ENCODE measurements at regions not wholly inside any gene's neighbourhood (a gene's known extent, or its start where the extent isn't known, plus 50 kb on each side); places are given as distances from the start of the nearest gene placed in this dataset.
"Not testable (repeated sequence)": the region's sequence is repeated elsewhere in the genome, so short reads cannot be mapped to it uniquely, and the experiment has no call there.

DNA sequence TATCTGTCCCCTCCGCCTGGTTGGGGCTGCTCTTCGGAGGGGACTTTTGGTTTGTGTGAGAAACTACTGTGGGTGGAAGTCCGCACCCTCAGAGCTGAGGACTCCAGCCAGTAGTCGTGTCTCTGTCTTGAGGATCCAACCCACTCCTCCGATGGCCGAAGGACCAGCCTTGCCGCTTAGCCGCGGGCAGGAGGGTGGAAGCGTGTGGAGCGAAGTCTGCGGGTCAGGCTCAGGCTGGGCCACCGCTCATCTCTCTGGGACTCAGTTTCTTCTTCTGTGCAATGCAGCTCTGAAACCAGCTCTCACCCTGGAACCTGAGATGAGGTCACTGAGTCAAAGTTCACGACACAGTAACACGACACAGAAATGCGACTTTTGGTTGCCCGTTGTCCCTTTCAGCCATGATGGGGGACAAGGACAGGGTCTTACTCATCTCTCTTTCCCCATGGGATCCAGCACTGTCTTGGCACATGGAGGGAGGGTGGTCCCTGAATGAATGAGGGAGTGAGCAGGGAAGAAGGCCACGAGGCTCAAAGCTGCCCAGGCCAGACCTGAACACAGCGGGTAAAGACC lies 133.3 kb upstream of the PODXL start:
- DNase-seq (ENCODE audit: low read depth) = no peak
- in situ Hi-C loops (cut with HindIII; ENCODE audit: low pct_unique_long_range_greater_than_20kb, low sequenced_read_pairs) = no loop called here

DNA sequence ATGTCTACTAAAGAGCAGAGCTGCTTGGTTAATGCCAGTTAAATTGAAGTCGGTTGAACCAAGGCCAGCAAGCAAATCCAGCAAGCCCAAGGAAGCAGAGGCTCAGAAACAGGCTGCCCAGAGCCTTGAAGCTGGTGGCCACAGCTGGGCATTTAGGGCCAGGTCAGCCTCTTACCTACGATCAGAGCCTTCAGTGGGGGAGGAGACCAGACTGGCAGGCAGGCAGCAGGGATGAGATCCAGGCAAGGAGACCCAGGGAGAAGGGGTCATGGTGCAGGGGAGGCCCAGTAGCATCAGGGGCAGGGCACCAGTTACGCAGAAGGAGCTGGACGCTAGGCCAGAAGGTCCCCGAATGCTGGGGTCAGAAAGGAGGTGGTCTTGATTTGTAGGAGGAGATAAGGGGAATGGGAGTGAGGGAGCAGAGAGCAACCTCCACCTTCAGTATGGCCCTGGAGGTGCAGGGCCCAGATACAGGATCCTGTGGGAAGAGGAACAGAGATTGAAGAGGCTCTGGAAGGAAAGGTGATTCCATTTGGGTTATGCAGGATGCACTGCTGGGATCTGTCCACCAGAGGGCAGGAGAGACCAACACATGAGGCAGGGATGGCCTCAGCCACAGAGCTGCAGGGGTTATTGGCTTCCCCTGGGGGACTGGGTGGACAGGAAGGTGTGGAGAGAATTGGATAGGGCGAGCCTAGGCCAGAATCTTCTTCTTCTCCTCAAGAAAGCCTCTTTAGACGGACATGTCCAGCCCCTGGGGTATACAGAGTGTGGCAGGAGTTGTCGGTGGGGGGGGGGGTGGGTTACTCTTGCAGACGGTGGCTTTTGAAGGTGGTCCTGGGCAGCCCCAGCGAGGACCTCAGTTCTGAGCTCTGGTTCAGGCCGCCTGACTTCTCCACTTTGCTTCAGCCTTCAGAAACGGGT lies 132.6 kb upstream of the PODXL start:
- peak; percentile 21 for DNase-seq (ENCODE audit: low read depth)
- in situ Hi-C loops (cut with HindIII; ENCODE audit: low pct_unique_long_range_greater_than_20kb, low sequenced_read_pairs) = no loop called here

GRCh38 chr7:131687296-131687695 lies 130.9 kb upstream of the PODXL start:
- no peak for DNase-seq (ENCODE audit: low read depth)
- in situ Hi-C loops (cut with HindIII; ENCODE audit: low pct_unique_long_range_greater_than_20kb, low sequenced_read_pairs) = no loop called here

DNA sequence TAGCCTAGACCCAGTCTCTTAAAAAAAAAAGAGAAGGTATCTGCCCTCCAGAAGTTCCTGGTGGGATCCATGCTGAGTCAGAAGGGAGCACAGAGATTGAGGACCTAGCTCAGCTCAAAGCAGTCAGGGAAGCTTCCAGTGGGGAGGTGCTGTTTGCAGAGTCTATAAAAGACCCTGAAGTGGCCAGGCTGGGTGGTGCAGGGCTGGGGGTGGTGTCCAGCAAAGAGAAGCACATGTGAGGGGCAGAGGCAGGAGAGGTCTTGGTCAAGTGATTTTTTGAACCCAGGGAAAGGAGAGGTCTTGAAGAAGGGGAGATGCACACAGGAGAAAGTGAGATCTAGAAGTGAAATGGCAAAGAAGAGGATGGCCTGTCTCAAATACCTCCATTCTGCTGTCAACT lies 130.4 kb upstream of the PODXL start:
- in situ Hi-C loops (cut with HindIII; ENCODE audit: low pct_unique_long_range_greater_than_20kb, low sequenced_read_pairs) = no loop called here
- no peak for DNase-seq (ENCODE audit: low read depth)

DNA sequence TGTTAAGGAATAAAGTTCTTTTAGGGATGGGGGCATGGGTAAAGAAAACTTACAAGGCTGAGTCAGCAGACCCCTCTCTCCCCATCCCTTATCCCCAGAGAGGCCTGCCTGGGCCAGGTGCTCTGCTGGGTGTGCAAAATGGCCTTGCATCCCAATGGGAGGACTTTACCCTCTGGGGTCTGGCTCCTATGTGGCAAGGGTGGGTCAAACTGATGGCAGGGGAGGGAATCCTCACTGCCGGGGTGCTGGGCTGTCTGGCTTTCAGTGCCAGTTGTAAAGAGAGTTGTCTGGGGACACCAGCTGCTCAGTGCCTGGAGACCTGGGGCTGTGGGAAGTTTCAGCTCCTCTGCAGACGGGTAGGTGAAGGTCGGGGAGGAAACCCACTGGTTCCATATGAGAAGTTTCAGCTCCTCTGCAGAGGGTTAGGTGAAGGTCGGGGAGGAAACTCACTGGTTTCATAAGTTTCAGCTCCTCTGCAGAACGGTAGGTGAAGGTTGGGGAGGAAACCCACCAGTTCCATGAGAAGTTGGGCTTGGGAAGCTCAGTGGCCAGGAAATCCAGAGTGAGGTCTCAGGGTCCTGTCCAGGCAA lies 127.2 kb upstream of the PODXL start:
- no peak for DNase-seq (ENCODE audit: low read depth)
- in situ Hi-C loops (cut with HindIII; ENCODE audit: low pct_unique_long_range_greater_than_20kb, low sequenced_read_pairs) = no loop called here

- in situ Hi-C loops (cut with HindIII; ENCODE audit: low pct_unique_long_range_greater_than_20kb, low sequenced_read_pairs) = no loop called here
- DNase-seq (ENCODE audit: low read depth) = no peak
Measured at GRCh38 chr7:131681961-131682360, 125.5 kb upstream of the PODXL start.

GRCh38 chr7:131679071-131679470 lies 122.6 kb upstream of the PODXL start:
- in situ Hi-C loops (cut with HindIII; ENCODE audit: low pct_unique_long_range_greater_than_20kb, low sequenced_read_pairs); DNase-seq (ENCODE audit: low read depth): not testable (repeated sequence)

GRCh38 chr7:131676850-131677249 lies 120.4 kb upstream of the PODXL start:
- DNase-seq (ENCODE audit: low read depth); in situ Hi-C loops (cut with HindIII; ENCODE audit: low pct_unique_long_range_greater_than_20kb, low sequenced_read_pairs): not testable (repeated sequence)

- in situ Hi-C loops (cut with HindIII; ENCODE audit: low pct_unique_long_range_greater_than_20kb, low sequenced_read_pairs) = no loop called here
Measured at GRCh38 chr7:131674131-131674530, 117.7 kb upstream of the PODXL start.

GRCh38 chr7:131673576-131673975 lies 117.1 kb upstream of the PODXL start:
- no peak for DNase-seq (ENCODE audit: low read depth)
- in situ Hi-C loops (cut with HindIII; ENCODE audit: low pct_unique_long_range_greater_than_20kb, low sequenced_read_pairs) = no loop called here

More at GRCh38 chr7:131674131-131674530, 117.7 kb upstream of the PODXL start:
- no peak for DNase-seq (ENCODE audit: low read depth)

DNA sequence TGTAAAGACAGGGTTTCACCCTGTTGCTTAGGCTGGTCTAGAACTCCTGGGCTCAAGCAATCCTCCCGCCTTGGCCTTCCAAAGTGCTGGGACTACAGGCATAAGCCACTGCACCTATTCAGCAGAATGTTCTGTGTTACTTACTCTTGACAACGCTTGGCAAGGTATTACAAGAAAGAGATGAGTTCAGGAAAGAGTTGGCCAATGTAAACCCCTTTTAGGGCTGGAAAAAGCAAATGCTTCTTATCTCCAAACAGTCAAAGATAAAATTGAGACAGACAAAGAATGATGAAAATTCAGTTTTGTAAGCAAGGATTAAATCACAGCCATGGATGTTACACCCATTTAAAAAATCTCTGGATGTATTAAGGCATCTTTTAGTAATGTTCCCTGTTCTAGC lies 114.0 kb upstream of the PODXL start:
- in situ Hi-C loops (cut with HindIII; ENCODE audit: low pct_unique_long_range_greater_than_20kb, low sequenced_read_pairs) = no loop called here
- no peak for DNase-seq (ENCODE audit: low read depth)

- in situ Hi-C loops (cut with HindIII; ENCODE audit: low pct_unique_long_range_greater_than_20kb, low sequenced_read_pairs) = no loop called here
Measured at GRCh38 chr7:131667699-131668098, 111.3 kb upstream of the PODXL start.

DNA sequence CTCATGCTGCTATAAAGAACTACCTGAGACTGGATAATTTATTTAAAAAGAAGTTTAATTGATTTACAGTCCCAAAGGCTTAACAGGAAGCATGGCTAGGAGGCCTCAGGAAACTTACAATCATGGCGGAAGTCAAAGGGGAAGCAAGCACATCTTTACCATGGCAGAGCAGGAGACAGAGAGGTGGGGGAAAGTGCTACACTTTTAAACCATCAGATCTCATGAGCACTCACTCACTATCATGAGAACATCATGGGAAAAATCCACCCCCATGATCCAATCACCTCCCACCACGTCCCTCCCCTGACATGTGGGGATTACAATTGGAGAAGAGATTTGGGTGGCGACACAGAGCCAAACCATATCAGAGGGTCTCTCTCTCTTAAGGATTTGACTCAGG lies 108.6 kb upstream of the PODXL start:
- in situ Hi-C loops (cut with HindIII; ENCODE audit: low pct_unique_long_range_greater_than_20kb, low sequenced_read_pairs) = no loop called here
- no peak for DNase-seq (ENCODE audit: low read depth)

More at GRCh38 chr7:131667699-131668098, 111.3 kb upstream of the PODXL start:
- DNase-seq (ENCODE audit: low read depth) = no peak

- no peak for DNase-seq (ENCODE audit: low read depth)
- in situ Hi-C loops (cut with HindIII; ENCODE audit: low pct_unique_long_range_greater_than_20kb, low sequenced_read_pairs) = no loop called here
Measured at GRCh38 chr7:131664570-131664969, 108.1 kb upstream of the PODXL start.

DNA sequence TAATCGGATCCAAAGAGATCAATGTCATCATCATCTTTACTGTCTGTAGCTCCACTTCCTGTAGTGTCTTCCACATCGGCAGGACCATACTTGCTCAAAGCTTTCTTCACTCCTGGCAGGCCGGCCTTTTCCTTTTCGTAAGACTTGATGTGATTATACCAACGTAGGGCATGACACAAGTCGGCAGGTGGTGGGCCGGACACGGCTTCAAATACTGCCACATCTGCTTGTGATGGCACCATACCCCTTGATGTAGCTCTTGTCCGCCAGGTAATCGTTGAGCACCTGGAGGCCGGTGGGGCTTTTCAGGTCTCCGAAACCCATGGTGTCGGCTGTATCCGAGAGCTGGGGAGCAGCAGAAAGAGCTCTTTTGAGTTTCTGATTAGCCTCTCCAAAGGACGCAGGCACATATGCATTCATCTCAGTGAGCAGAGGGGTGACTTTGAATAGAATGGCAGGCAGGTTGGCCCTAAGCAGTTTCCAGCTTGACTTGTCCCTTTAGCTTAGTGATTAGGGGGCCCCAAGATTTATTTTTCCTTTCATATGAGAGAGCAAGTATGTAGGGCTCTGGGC lies 106.0 kb upstream of the PODXL start:
- DNase-seq (ENCODE audit: low read depth); in situ Hi-C loops (cut with HindIII; ENCODE audit: low pct_unique_long_range_greater_than_20kb, low sequenced_read_pairs): not testable (repeated sequence)

- in situ Hi-C loops (cut with HindIII; ENCODE audit: low pct_unique_long_range_greater_than_20kb, low sequenced_read_pairs) = no loop called here
- DNase-seq (ENCODE audit: low read depth) = no peak
Measured at GRCh38 chr7:131657881-131658280, 101.5 kb upstream of the PODXL start.

GRCh38 chr7:131656980-131657723 lies 100.7 kb upstream of the PODXL start:
- DNase-seq (ENCODE audit: low read depth) = no peak
- in situ Hi-C loops (cut with HindIII; ENCODE audit: low pct_unique_long_range_greater_than_20kb, low sequenced_read_pairs) = no loop called here

DNA sequence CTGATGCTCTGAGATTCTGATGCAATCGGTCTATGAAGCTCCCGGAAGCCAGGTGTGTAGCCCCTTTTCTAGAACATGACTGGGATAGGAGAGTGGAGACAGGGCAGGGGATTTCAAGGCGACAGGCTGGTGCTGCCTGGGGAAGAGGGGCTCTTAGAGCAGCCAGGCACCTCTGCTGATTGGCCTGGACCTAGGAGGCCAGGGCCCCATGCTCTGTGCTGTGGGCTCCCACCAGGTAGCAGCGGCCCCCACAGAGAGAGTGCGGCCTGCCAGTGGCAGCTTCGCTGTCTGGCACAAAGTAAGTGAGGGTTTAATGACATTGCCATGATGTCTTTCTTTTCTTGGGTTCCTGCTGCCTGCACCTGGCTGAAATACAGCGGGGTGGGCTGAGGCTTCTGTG lies 99.4 kb upstream of the PODXL start:
- no peak for DNase-seq (ENCODE audit: low read depth)
- in situ Hi-C loops (cut with HindIII; ENCODE audit: low pct_unique_long_range_greater_than_20kb, low sequenced_read_pairs) = no loop called here

Measured in Caki2 (cell line).